ENCODE measurements at regions not wholly inside any gene's neighbourhood (a gene's known extent, or its start where the extent isn't known, plus 50 kb on each side); places are given as distances from the start of the nearest gene placed in this dataset.

- H3K27ac ChIP-seq (ENCODE audit: extremely low read depth, low read depth, low read length), result no peak overlapping the region
- ChIA-PET CTCF (interaction anchor here (0.6 to 0.7 kb wide), 2 partner anchors 781 to 1161 kb away, joined by 3 to 5 read pairs; no protein-coding TSS in a partner anchor), POLR2A (no interaction called here)
- no peak for TF ChIP-seq ZNF664 (tag by site-specific recombination; IDR thresholded peaks at IDR 0.05)
- TF ChIP-seq TCF7L2 (IDR thresholded peaks at IDR 0.05; ENCODE audit: borderline replicate concordance, low read depth, low read length), result no peak
- TF ChIP-seq, protein P1, sequence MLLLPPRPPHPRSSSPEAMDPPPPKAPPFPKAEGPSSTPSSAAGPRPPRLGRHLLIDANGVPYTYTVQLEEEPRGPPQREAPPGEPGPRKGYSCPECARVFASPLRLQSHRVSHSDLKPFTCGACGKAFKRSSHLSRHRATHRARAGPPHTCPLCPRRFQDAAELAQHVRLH (tag by site-specific recombination; IDR thresholded peaks at IDR 0.05), result no peak
- no peak for TF ChIP-seq ZNF140 (tag by site-specific recombination; IDR thresholded peaks at IDR 0.05)
- no peak for TF ChIP-seq RBAK (tag by site-specific recombination; IDR thresholded peaks at IDR 0.05)
- TF ChIP-seq KLF8 (tag by site-specific recombination; IDR thresholded peaks at IDR 0.05), result no peak
- TF ChIP-seq ZNF394 (tag by site-specific recombination; IDR thresholded peaks at IDR 0.05; ENCODE audit: borderline replicate concordance), result no peak
- TF ChIP-seq ZNF76 (tag by site-specific recombination; IDR thresholded peaks at IDR 0.05; ENCODE audit: borderline replicate concordance, low read depth), result no peak
- TF ChIP-seq, protein P2, sequence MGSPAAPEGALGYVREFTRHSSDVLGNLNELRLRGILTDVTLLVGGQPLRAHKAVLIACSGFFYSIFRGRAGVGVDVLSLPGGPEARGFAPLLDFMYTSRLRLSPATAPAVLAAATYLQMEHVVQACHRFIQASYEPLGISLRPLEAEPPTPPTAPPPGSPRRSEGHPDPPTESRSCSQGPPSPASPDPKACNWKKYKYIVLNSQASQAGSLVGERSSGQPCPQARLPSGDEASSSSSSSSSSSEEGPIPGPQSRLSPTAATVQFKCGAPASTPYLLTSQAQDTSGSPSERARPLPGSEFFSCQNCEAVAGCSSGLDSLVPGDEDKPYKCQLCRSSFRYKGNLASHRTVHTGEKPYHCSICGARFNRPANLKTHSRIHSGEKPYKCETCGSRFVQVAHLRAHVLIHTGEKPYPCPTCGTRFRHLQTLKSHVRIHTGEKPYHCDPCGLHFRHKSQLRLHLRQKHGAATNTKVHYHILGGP (tag by site-specific recombination; IDR thresholded peaks at IDR 0.05), result no peak
- no peak for TF ChIP-seq ZNF169 (tag by site-specific recombination; IDR thresholded peaks at IDR 0.05)
- no peak for TF ChIP-seq ZNF596 (tag by site-specific recombination; IDR thresholded peaks at IDR 0.05)
- no peak for TF ChIP-seq ZNF416 (tag by site-specific recombination; IDR thresholded peaks at IDR 0.05)
- no peak for TF ChIP-seq ZNF324 (tag by site-specific recombination; IDR thresholded peaks at IDR 0.05)
- no peak for TF ChIP-seq ZNF10 (tag by site-specific recombination; IDR thresholded peaks at IDR 0.05)
- TF ChIP-seq ZNF560 (tag by site-specific recombination; IDR thresholded peaks at IDR 0.05; ENCODE audit: borderline replicate concordance), result no peak
- no peak for TF ChIP-seq ZNF792 (tag by site-specific recombination; IDR thresholded peaks at IDR 0.05)
- TF ChIP-seq ZNF26 (tag by site-specific recombination; IDR thresholded peaks at IDR 0.05), result no peak
- TF ChIP-seq ZNF157 (tag by site-specific recombination; IDR thresholded peaks at IDR 0.05), result no peak
- no peaks in the 10 kb centered on the region for H3K4me1 ChIP-seq (ENCODE audit: control insufficient read depth, insufficient read depth, low read length)
- H3K4me3 ChIP-seq (ENCODE audit: low read depth, low read length), result no peak overlapping the region
- no peaks in the 10 kb centered on the region for H3K9me3 ChIP-seq (ENCODE audit: control insufficient read depth, insufficient read depth, low read depth, low read length)
- H3K36me3 ChIP-seq (ENCODE audit: control insufficient read depth in 2 of 2, insufficient read depth in 1 of 2, low read length in 2 of 2), result no peaks in the 10 kb centered on the region
These were observed 254.2 kb upstream of the HABP2 start for GRCh38 chr10:113298616-113299015.

DNA sequence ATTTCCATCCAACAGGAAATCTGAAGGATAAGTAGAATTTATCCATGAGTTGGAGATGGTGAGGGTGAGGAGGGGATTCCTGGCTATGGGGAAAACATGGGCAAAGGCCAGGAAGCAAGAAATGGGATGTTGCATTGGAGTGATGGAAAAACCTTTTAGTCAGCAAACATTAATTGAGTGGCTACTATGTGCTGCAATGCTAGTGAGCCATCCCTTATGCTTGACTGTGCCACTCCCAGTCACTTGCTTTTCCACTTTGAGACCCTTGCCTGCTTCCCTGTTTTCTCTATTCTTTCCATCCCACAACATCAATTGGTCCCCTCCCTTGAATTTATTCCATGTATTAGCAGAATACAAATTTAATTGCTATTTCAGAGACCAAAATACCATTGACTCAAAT is 252.7 kb upstream of the HABP2 start:
- Histone ChIP-seq H3K9me3 (ENCODE audit: control insufficient read depth, insufficient read depth, low read depth, low read length) (no peaks in the 10 kb centered on the region), H3K36me3 (ENCODE audit: control insufficient read depth in 2 of 2, insufficient read depth in 1 of 2, low read length in 2 of 2) (no peaks in the 10 kb centered on the region), H3K27ac (ENCODE audit: extremely low read depth, low read depth, low read length) (no peak overlapping the region), H3K4me3 (ENCODE audit: low read depth, low read length) (no peak overlapping the region), H3K4me1 (ENCODE audit: control insufficient read depth, insufficient read depth, low read length) (no peaks in the 10 kb centered on the region)
- peak; percentile 74 for TF ChIP-seq ZNF664 (tag by site-specific recombination; IDR thresholded peaks at IDR 0.05)
- no peak for TF ChIP-seq ZNF37A (tag by site-specific recombination; IDR thresholded peaks at IDR 0.05)
- TF ChIP-seq ZNF169 (tag by site-specific recombination; IDR thresholded peaks at IDR 0.05), result no peak
- CTCF ChIA-PET, result interaction anchor here (0.7 to 1.4 kb wide), 2 partner anchors 60 to 85 kb away, joined by 3 to 4 read pairs; no protein-coding TSS in a partner anchor
- POLR2A ChIA-PET, result no interaction called here

DNA sequence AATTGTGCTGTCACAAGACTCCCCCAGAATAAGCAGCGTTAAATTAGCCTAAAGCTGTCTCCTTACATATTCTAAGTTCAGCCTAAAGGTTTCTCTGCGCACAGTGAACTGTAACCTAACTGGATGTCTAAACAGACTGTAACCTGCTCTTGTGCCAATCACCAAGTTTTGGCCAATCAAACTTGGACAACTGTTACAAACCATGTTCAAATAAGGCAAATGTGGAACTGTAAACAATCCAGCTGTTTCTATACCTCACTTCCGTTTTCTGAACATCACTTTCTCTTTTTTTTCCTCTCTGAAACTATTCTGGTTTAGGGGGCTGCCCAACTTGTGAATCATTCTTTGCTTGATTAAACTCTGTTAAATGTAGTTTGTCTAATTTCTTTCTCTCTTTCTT is 252.2 kb upstream of the HABP2 start:
- H3K4me3 ChIP-seq (ENCODE audit: low read depth, low read length), result no peak overlapping the region
- H3K36me3 ChIP-seq (ENCODE audit: control insufficient read depth in 2 of 2, insufficient read depth in 1 of 2, low read length in 2 of 2), result no peaks in the 10 kb centered on the region
- no peak overlapping the region for H3K27ac ChIP-seq (ENCODE audit: extremely low read depth, low read depth, low read length)
- H3K9me3 ChIP-seq (ENCODE audit: control insufficient read depth, insufficient read depth, low read depth, low read length), result no peaks in the 10 kb centered on the region
- H3K4me1 ChIP-seq (ENCODE audit: control insufficient read depth, insufficient read depth, low read length), result no peaks in the 10 kb centered on the region
- ChIA-PET CTCF (interaction anchor here (0.7 to 1.5 kb wide), 5 partner anchors 18 to 262 kb away, joined by 3 to 5 read pairs (median 4); no protein-coding TSS in a partner anchor), POLR2A (no interaction called here)
- TF ChIP-seq ZNF26 (tag by site-specific recombination; IDR thresholded peaks at IDR 0.05), result no peak
- no peak for TF ChIP-seq ZBTB6 (tag by site-specific recombination; IDR thresholded peaks at IDR 0.05)
- no peak for TF ChIP-seq ZFHX2 (tag by site-specific recombination; conservative IDR thresholded peaks at IDR 0.05)
- no peak for TF ChIP-seq ZNF433 (tag by site-specific recombination; IDR thresholded peaks at IDR 0.05; ENCODE audit: low read depth)
- TF ChIP-seq ZNF629 (tag by site-specific recombination; IDR thresholded peaks at IDR 0.05), result no peak
- no peak for TF ChIP-seq ZNF391 (tag by site-specific recombination; IDR thresholded peaks at IDR 0.05; ENCODE audit: borderline replicate concordance, low read depth)

All from HEK293 (cell line).